ENCODE measurements at regions not wholly inside any gene's neighbourhood (a gene's known extent, or its start where the extent isn't known, plus 50 kb on each side); places are given as distances from the start of the nearest gene placed in this dataset.
"Not testable (repeated sequence)": the region's sequence is repeated elsewhere in the genome, so short reads cannot be mapped to it uniquely, and the experiment has no call there.

DNA sequence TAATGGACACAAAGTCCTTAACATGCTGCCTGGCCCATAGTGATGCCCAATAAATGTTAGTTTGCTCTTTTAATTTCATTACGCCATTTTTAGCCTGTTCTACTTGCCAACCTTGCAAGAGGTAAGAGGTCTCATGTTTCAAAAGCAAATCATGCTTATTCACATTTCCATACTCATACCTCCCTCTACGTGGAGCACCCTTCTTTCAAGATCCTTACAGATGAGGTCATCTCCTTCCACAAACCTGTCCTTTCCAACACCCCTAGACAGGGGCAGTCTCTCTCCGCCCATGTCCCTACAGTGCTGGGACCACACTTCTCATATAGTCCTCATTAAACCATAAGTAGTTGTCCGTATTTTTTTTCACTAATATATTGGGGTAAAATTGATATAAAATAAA, 271.3 kb downstream of the FGFR2 start:
- Mint-ChIP-seq H3K4me3 (no peak overlapping the region), H3K27ac (no peak overlapping the region)
- TF ChIP-seq, protein P1, sequence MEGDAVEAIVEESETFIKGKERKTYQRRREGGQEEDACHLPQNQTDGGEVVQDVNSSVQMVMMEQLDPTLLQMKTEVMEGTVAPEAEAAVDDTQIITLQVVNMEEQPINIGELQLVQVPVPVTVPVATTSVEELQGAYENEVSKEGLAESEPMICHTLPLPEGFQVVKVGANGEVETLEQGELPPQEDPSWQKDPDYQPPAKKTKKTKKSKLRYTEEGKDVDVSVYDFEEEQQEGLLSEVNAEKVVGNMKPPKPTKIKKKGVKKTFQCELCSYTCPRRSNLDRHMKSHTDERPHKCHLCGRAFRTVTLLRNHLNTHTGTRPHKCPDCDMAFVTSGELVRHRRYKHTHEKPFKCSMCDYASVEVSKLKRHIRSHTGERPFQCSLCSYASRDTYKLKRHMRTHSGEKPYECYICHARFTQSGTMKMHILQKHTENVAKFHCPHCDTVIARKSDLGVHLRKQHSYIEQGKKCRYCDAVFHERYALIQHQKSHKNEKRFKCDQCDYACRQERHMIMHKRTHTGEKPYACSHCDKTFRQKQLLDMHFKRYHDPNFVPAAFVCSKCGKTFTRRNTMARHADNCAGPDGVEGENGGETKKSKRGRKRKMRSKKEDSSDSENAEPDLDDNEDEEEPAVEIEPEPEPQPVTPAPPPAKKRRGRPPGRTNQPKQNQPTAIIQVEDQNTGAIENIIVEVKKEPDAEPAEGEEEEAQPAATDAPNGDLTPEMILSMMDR (conservative IDR thresholded peaks at IDR 0.05) = no peak

DNA sequence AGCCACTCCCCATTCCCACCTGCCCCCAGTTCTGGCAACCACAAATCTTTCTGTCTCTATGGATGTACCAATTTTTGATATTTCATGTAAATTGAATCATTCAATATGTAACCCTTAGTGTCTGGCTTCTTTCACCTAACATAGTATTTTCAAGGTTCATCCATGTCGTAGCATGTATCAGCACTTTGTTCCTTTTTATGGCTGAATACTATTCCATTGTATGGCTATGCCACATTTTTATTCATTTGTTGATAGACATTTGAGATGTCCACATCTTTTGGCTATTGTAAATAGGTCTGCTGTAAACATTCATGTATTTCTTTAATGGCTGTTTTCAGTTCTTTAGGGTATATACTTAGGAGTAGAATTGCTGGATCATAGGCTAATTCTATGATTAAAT, 270.5 kb downstream of the FGFR2 start:
- Histone ChIP-seq H3K27me3 (ENCODE audit: control insufficient read depth, insufficient read depth, low read length, poor library complexity, severe bottlenecking) (no peaks in the 10 kb centered on the region), H3K4me1 (ENCODE audit: control insufficient read depth, insufficient read depth, low read length) (no peaks in the 10 kb centered on the region), H3K27ac (ENCODE audit: low read depth, low read length) (no peak overlapping the region), H3K4me3 (ENCODE audit: low read length) (no peak overlapping the region), H3K9ac (ENCODE audit: extremely low read depth, low read length, poor library complexity, severe bottlenecking) (no peak overlapping the region), H3K9me3 (ENCODE audit: control insufficient read depth, low read length) (peaks cover 15% of the 10 kb centered on the region), H3K36me3 (ENCODE audit: control insufficient read depth, insufficient read depth, low read length) (no peaks in the 10 kb centered on the region)
- Mint-ChIP-seq H3K4me1 (peaks cover 8% of the 10 kb centered on the region), H3K36me3 (ENCODE audit: low read depth) (no peaks in the 10 kb centered on the region), H3K4me3 (no peak overlapping the region), H3K27ac (no peak overlapping the region), H3K9me3 (peaks cover 3% of the 10 kb centered on the region), H3K27me3 (ENCODE audit: insufficient read depth) (peaks cover 5% of the 10 kb centered on the region)
- TF ChIP-seq, protein P1 (conservative IDR thresholded peaks at IDR 0.05) = no peak
- no peak for DNase-seq
- 53 to 83% methylated on average over 1 of the region's 1 CpG for WGBS, 2 experiments (ENCODE audit: insufficient coverage in 1 of 2, insufficient read length in 1 of 2)

More for the DNA sequence above, 271.3 kb downstream of the FGFR2 start:
- Histone ChIP-seq H3K4me1 (ENCODE audit: control insufficient read depth, insufficient read depth, low read length) (no peaks in the 10 kb centered on the region), H3K9me3 (ENCODE audit: control insufficient read depth, low read length) (peaks cover 15% of the 10 kb centered on the region), H3K9ac (ENCODE audit: extremely low read depth, low read length, poor library complexity, severe bottlenecking) (no peak overlapping the region), H3K4me3 (ENCODE audit: low read length) (no peak overlapping the region), H3K36me3 (ENCODE audit: control insufficient read depth, insufficient read depth, low read length) (no peaks in the 10 kb centered on the region), H3K27me3 (ENCODE audit: control insufficient read depth, insufficient read depth, low read length, poor library complexity, severe bottlenecking) (no peaks in the 10 kb centered on the region), H3K27ac (ENCODE audit: low read depth, low read length) (no peak overlapping the region)
- WGBS, 2 experiments (ENCODE audit: insufficient coverage in 1 of 2, insufficient read length in 1 of 2) = 90 to 100% methylated on average over 2 to 3 of the region's 4 CpGs
- DNase-seq = no peak
- peaks cover 7% of the 10 kb centered on the region for H3K27me3 Mint-ChIP-seq (ENCODE audit: insufficient read depth)
- H3K9me3 Mint-ChIP-seq = peaks cover 3% of the 10 kb centered on the region
- no peaks in the 10 kb centered on the region for H3K36me3 Mint-ChIP-seq (ENCODE audit: low read depth)
- H3K4me1 Mint-ChIP-seq = peaks cover 14% of the 10 kb centered on the region

DNA sequence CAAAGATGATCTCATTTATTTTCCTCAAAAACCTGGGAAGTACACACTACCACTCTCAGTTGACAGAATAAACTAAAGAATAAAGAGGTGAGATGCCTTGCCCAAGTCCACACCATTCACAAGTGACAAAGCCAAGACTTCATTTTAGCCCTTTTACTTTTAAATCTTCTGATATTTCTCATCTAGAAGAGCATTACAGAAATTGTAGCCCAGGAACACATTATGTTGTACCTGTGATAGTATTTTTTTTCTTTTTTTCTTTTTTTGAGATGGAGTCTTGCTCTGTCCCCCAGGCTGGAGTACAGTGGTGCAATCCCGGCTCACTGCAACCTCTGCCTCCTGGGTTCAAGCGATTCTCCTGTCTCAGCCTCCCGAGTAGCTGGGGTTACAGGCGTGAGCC, 268.6 kb downstream of the FGFR2 start:
- H3K27ac ChIP-seq (ENCODE audit: low read depth, low read length); H3K27ac Mint-ChIP-seq; DNase-seq; H3K4me1 Mint-ChIP-seq; H3K9me3 ChIP-seq (ENCODE audit: control insufficient read depth, low read length); H3K36me3 Mint-ChIP-seq (ENCODE audit: low read depth); H3K4me3 Mint-ChIP-seq; H3K4me3 ChIP-seq (ENCODE audit: low read length); H3K27me3 ChIP-seq (ENCODE audit: control insufficient read depth, insufficient read depth, low read length, poor library complexity, severe bottlenecking); H3K36me3 ChIP-seq (ENCODE audit: control insufficient read depth, insufficient read depth, low read length); H3K9ac ChIP-seq (ENCODE audit: extremely low read depth, low read length, poor library complexity, severe bottlenecking); H3K27me3 Mint-ChIP-seq (ENCODE audit: insufficient read depth); H3K9me3 Mint-ChIP-seq; H3K4me1 ChIP-seq (ENCODE audit: control insufficient read depth, insufficient read depth, low read length): not testable (repeated sequence)
- 82 to 94% methylated on average over 4 of the region's 4 CpGs for WGBS, 2 experiments (ENCODE audit: insufficient coverage in 1 of 2, insufficient read length in 1 of 2)

DNA sequence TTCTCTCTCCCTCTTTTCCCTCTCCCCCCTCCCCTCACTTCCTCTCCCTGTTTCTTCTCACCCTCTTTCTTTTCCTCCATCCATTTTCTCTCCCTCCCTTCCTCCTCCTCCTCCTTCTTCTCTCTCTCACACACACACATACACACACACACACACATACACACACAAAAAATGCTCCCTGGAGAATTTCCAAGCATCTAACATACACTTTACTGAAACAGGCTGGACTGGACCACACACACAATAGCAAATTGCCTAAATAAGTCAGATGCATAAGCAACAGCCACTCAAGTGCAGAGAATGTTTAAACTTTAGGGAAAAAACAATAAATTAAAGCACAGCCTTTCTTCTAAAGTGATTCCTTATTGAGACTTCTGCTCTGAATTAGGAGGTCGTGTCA, 267.7 kb downstream of the FGFR2 start:
- WGBS, 2 experiments (ENCODE audit: insufficient coverage in 1 of 2, insufficient read length in 1 of 2) = 83 to 100% methylated on average over 1 of the region's 1 CpG
- no peaks in the 10 kb centered on the region for H3K27me3 Mint-ChIP-seq (ENCODE audit: insufficient read depth)

More for the DNA sequence above, 267.7 kb downstream of the FGFR2 start:
- no peak overlapping the region for H3K4me3 Mint-ChIP-seq
- H3K27me3 ChIP-seq (ENCODE audit: control insufficient read depth, insufficient read depth, low read length, poor library complexity, severe bottlenecking) = no peaks in the 10 kb centered on the region
- H3K4me1 ChIP-seq (ENCODE audit: control insufficient read depth, insufficient read depth, low read length) = no peaks in the 10 kb centered on the region
- no peak overlapping the region for H3K9ac ChIP-seq (ENCODE audit: extremely low read depth, low read length, poor library complexity, severe bottlenecking)
- TF ChIP-seq, protein P1 (conservative IDR thresholded peaks at IDR 0.05) = no peak
- no peak overlapping the region for H3K27ac ChIP-seq (ENCODE audit: low read depth, low read length)
- no peak for DNase-seq
- no peaks in the 10 kb centered on the region for H3K9me3 ChIP-seq (ENCODE audit: control insufficient read depth, low read length)
- no peaks in the 10 kb centered on the region for H3K36me3 Mint-ChIP-seq (ENCODE audit: low read depth)
- H3K36me3 ChIP-seq (ENCODE audit: control insufficient read depth, insufficient read depth, low read length) = no peaks in the 10 kb centered on the region
- no peak overlapping the region for H3K27ac Mint-ChIP-seq
- H3K9me3 Mint-ChIP-seq = no peaks in the 10 kb centered on the region
- peaks cover 2% of the 10 kb centered on the region for H3K4me1 Mint-ChIP-seq
- H3K4me3 ChIP-seq (ENCODE audit: low read length) = no peak overlapping the region
